ENCODE measurements at regions not wholly inside any gene's neighbourhood (a gene's known extent, or its start where the extent isn't known, plus 50 kb on each side); places are given as distances from the start of the nearest gene placed in this dataset.

DNA sequence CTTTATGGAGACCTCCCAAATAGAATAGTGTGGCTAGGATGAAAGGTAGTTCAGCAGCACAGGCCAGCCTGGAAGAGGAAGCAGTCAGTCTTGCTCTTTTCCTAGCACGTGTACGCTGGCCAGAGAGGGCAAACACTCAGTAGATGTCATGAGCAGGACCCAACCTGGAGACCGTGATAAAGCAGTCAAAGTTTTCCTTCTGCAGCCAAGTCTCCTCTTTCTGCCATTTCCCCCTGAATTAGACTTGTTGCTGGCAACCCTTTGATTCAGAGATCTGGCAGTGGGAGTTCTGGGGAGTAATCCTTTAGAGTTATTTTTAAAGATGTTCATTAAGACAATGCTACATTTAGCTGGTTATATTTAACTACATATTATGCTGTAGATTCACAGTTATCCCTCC lies 183.7 kb downstream of the EXOC5 start:
- no peak for TF ChIP-seq CTCF (IDR thresholded peaks at IDR 0.05; ENCODE audit: insufficient read depth, low read depth, low read length)
- DNase-seq (ENCODE audit: low read depth) = no peak
- Histone ChIP-seq H3K4me3 (ENCODE audit: low read depth, low read length) (no peak overlapping the region), H3K27me3 (ENCODE audit: control insufficient read depth, insufficient read depth, low read length) (no peaks in the 10 kb centered on the region), H3K36me3 (ENCODE audit: control insufficient read depth, insufficient read depth, low read length) (no peaks in the 10 kb centered on the region)
- ChIA-PET POLR2A (no interaction called here), CTCF (no interaction called here)

- ChIA-PET CTCF (no interaction called here), POLR2A (interaction anchor here (0.7 kb wide), 1 partner anchor 10 kb away, joined by 3 read pairs; no protein-coding TSS in a partner anchor)
- TF ChIP-seq CTCF (IDR thresholded peaks at IDR 0.05; ENCODE audit: insufficient read depth, low read depth, low read length) = no peak
- Histone ChIP-seq H3K27me3 (ENCODE audit: control insufficient read depth, insufficient read depth, low read length) (no peaks in the 10 kb centered on the region), H3K4me3 (ENCODE audit: low read depth, low read length) (no peak overlapping the region), H3K36me3 (ENCODE audit: control insufficient read depth, insufficient read depth, low read length) (no peaks in the 10 kb centered on the region)
- no peak for DNase-seq (ENCODE audit: low read depth)
These were observed 188.0 kb downstream of the EXOC5 start for GRCh38 chr14:57080691-57081090.

- Histone ChIP-seq H3K36me3 (ENCODE audit: control insufficient read depth, insufficient read depth, low read length) (no peaks in the 10 kb centered on the region), H3K4me3 (ENCODE audit: low read depth, low read length) (no peak overlapping the region), H3K27me3 (ENCODE audit: control insufficient read depth, insufficient read depth, low read length) (no peaks in the 10 kb centered on the region)
- DNase-seq (ENCODE audit: low read depth) = no peak
- no peak for TF ChIP-seq CTCF (IDR thresholded peaks at IDR 0.05; ENCODE audit: insufficient read depth, low read depth, low read length)
- ChIA-PET POLR2A (no interaction called here), CTCF (no interaction called here)
These were observed 190.7 kb downstream of the EXOC5 start for GRCh38 chr14:57078054-57078453.

DNA sequence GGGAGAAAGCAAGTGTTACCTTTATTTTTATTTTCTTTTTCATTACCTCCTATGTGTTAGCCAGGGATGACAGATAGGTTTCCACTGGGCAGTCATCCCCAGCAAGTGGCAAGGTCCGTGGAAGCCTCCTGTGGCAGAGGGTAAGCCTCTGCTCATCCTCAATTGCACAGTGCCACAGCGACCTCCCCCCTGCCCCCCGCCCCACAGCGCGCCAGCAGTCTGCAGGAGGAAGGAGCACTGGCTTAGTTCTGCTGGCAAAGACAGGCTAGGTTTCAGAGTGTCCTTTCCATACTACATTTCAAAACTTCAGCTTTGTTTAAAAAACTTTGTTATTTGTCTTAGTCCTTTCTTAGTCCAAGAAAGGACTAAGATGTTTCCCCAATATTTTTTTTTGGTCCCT lies 194.7 kb downstream of the EXOC5 start:
- POLR2A ChIA-PET = no interaction called here
- CTCF ChIA-PET = no interaction called here

GRCh38 chr14:57071639-57072038 lies 197.1 kb downstream of the EXOC5 start:
- no peak for TF ChIP-seq CTCF (IDR thresholded peaks at IDR 0.05; ENCODE audit: insufficient read depth, low read depth, low read length)
- Histone ChIP-seq H3K4me3 (ENCODE audit: low read depth, low read length) (no peak overlapping the region), H3K27me3 (ENCODE audit: control insufficient read depth, insufficient read depth, low read length) (no peaks in the 10 kb centered on the region), H3K36me3 (ENCODE audit: control insufficient read depth, insufficient read depth, low read length) (no peaks in the 10 kb centered on the region)
- POLR2A ChIA-PET = no interaction called here
- CTCF ChIA-PET = no interaction called here
- DNase-seq (ENCODE audit: low read depth) = no peak

More for the DNA sequence above, 194.7 kb downstream of the EXOC5 start:
- Histone ChIP-seq H3K4me3 (ENCODE audit: low read depth, low read length) (no peak overlapping the region), H3K27me3 (ENCODE audit: control insufficient read depth, insufficient read depth, low read length) (no peaks in the 10 kb centered on the region), H3K36me3 (ENCODE audit: control insufficient read depth, insufficient read depth, low read length) (no peaks in the 10 kb centered on the region)
- TF ChIP-seq CTCF (IDR thresholded peaks at IDR 0.05; ENCODE audit: insufficient read depth, low read depth, low read length) = no peak
- no peak for DNase-seq (ENCODE audit: low read depth)

Data from BJ (cell line).